ENCODE measurements at regions not wholly inside any gene's neighbourhood (a gene's known extent, or its start where the extent isn't known, plus 50 kb on each side); places are given as distances from the start of the nearest gene placed in this dataset.

DNA sequence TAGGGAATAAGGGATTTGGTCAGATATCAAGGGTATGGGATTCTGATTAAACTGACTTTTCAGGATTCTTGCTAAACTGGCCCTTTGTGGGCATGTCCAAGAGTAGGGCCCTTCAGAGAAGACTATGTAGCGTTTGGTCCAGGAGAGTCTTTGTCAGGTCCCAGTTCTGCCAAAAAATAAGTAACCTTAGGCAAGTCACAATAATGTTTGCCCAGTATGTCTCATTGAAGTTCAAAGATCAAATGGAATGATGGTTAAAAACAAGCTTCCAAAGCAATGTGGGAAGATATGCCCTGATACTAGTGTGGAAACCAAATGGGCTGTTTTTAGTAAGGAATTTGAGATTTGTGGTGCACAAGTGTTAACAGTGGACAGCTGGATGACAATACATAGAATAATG is 454.4 kb downstream of the WDR72 start:
- Histone ChIP-seq H3K9me3 (replicated peaks in 1 of 2; ENCODE audit: control insufficient read depth in 1 of 2, insufficient read depth in 1 of 2, low read length in 2 of 2) (peaks cover 3 to 12% of the 10 kb centered on the region in 2 donors), H2AFZ (ENCODE audit: insufficient read depth, low read depth, low read length, poor library complexity, severe bottlenecking) (no peak overlapping the region), H3K9ac (ENCODE audit: insufficient read depth, low read length, poor library complexity, severe bottlenecking) (no peak overlapping the region), H3K27ac (ENCODE audit: low read depth in 1 of 2, low read length in 2 of 2) (no peak overlapping the region), H3K4me3 (replicated peaks in 1 of 3; ENCODE audit: low read depth in 2 of 3, low read length in 3 of 3) (no peak overlapping the region), H3K79me2 (ENCODE audit: insufficient read depth, low read length) (no peaks in the 10 kb centered on the region), H3K27me3 (ENCODE audit: control insufficient read depth in 2 of 2, insufficient read depth in 2 of 2, low read length in 2 of 2) (no peaks in the 10 kb centered on the region), H3K36me3 (replicated peaks in 1 of 2; ENCODE audit: control insufficient read depth in 1 of 2, insufficient read depth in 2 of 2, low read length in 2 of 2) (no peaks in the 10 kb centered on the region), H3K4me2 (replicated peaks; ENCODE audit: extremely low read depth, low read length, poor library complexity, severe bottlenecking) (no peak overlapping the region), H3K4me1 (ENCODE audit: control insufficient read depth in 1 of 2, insufficient read depth in 2 of 2, low read length in 2 of 2) (no peaks in the 10 kb centered on the region), H4K20me1 (ENCODE audit: insufficient read depth, low read length) (no peaks in the 10 kb centered on the region)
- Mint-ChIP-seq H3K36me3 (no peaks in the 10 kb centered on the region), H3K27me3 (ENCODE audit: low read depth in 3 of 3) (peaks cover 0 to 1% (median 0%) of the 10 kb centered on the region in 3 donors), H3K27ac (no peak overlapping the region), H3K9me3 (peaks cover under 1 to 11% (median 6%) of the 10 kb centered on the region in 7 donors), H3K4me3 (no peak overlapping the region), H3K4me1 (no peaks in the 10 kb centered on the region)
- no peak for TF ChIP-seq CTCF (IDR thresholded peaks at IDR 0.05)
- WGBS (ENCODE audit: insufficient coverage): 100% methylated on average over 1 of the region's 1 CpG
- no peak for DNase-seq
- intact Hi-C loops (cut with micrococcal nuclease): no loop called here

DNA sequence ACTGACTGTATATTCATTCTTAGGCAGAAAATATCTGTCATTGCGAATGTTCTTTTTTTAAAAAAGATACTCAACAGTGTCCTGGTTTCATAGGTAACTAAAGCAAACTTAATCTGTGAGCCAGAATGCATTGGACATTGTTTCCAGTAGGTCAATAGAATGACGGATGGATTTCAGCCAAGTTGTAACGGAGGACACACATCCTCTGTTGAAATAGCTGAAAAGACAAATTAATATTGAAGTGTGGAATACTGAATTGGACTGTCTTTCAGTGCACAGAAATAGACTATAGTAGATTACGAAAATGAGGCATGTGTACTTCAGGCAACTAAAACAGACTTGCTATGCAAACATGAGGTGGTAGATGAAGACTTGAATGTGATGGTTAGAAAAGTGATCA is 461.6 kb downstream of the WDR72 start:
- no peak for TF ChIP-seq CTCF (IDR thresholded peaks at IDR 0.05)
- Histone ChIP-seq H3K27me3 (ENCODE audit: control insufficient read depth in 2 of 2, insufficient read depth in 2 of 2, low read length in 2 of 2) (no peaks in the 10 kb centered on the region), H4K20me1 (ENCODE audit: insufficient read depth, low read length) (no peaks in the 10 kb centered on the region), H3K9ac (ENCODE audit: insufficient read depth, low read length, poor library complexity, severe bottlenecking) (no peak overlapping the region), H2AFZ (ENCODE audit: insufficient read depth, low read depth, low read length, poor library complexity, severe bottlenecking) (no peak overlapping the region), H3K4me2 (replicated peaks; ENCODE audit: extremely low read depth, low read length, poor library complexity, severe bottlenecking) (no peak overlapping the region), H3K4me1 (ENCODE audit: control insufficient read depth in 1 of 2, insufficient read depth in 2 of 2, low read length in 2 of 2) (no peaks in the 10 kb centered on the region), H3K79me2 (ENCODE audit: insufficient read depth, low read length) (no peaks in the 10 kb centered on the region), H3K4me3 (replicated peaks in 1 of 3; ENCODE audit: low read depth in 2 of 3, low read length in 3 of 3) (no peak overlapping the region), H3K9me3 (replicated peaks in 1 of 2; ENCODE audit: control insufficient read depth in 1 of 2, insufficient read depth in 1 of 2, low read length in 2 of 2) (no peaks in the 10 kb centered on the region), H3K27ac (ENCODE audit: low read depth in 1 of 2, low read length in 2 of 2) (no peak overlapping the region), H3K36me3 (replicated peaks in 1 of 2; ENCODE audit: control insufficient read depth in 1 of 2, insufficient read depth in 2 of 2, low read length in 2 of 2) (no peaks in the 10 kb centered on the region)
- no peak overlapping the region for H3K27ac Mint-ChIP-seq
- H3K27me3 Mint-ChIP-seq (ENCODE audit: low read depth in 3 of 3): peaks cover 0 to 3% (median 0%) of the 10 kb centered on the region in 3 donors
- no peak for DNase-seq
- no peaks in the 10 kb centered on the region for H3K36me3 Mint-ChIP-seq
- WGBS (ENCODE audit: insufficient coverage): 97% methylated on average over 3 of the region's 4 CpGs
- H3K4me3 Mint-ChIP-seq: no peak overlapping the region
- H3K9me3 Mint-ChIP-seq: peaks cover 0 to 4% (median 2%) of the 10 kb centered on the region in 7 donors
- H3K4me1 Mint-ChIP-seq: no peaks in the 10 kb centered on the region
- intact Hi-C loops (cut with micrococcal nuclease): no loop called here

All from CD14-positive monocyte (primary cell).